Colonic mucosa (tissue), 4 donors: ENCODE measurements at regions not wholly inside any gene's neighbourhood (a gene's known extent, or its start where the extent isn't known, plus 50 kb on each side); places are given as distances from the start of the nearest gene placed in this dataset.
A peak's percentile ranks its signal among the peaks of the same experiment; 100 is the strongest.

Source experiments
- DNase-seq: peaks from one replicate; pipeline ENCODE4 v3.0.0-alpha.2; 2020
- H3K27ac ChIP-seq: fragments of 200-600 bp; one replicate; pipeline ENCODE4 v1.8.0; 2021
- H3K27me3 ChIP-seq: fragments of 200-600 bp; one replicate; pipeline ENCODE4 v1.8.0; 2021
- H3K36me3 ChIP-seq: fragments of 200-600 bp; one replicate; pipeline ENCODE4 v1.8.0; 2021
- H3K4me1 ChIP-seq: fragments of 200-600 bp; one replicate; pipeline ENCODE4 v1.8.0; 2021; ENCODE audit warnings: mild to moderate bottlenecking
- H3K4me3 ChIP-seq: fragments of 200-600 bp; one replicate; pipeline ENCODE4 v1.8.0; 2021
- H3K9ac ChIP-seq, 2 donors: one replicate each; pipeline ENCODE4 v1.7.0; 2013; ENCODE audit warnings: control low read depth in 2 of 2, low read depth in 2 of 2, low read length in 2 of 2
- H3K9me3 ChIP-seq: fragments of 200-600 bp; one replicate; pipeline ENCODE4 v1.8.0; 2021
- intact Hi-C: fragments of 100-400 bp; cut with DNase I; formaldehyde crosslinking; loops from one replicate; pipeline ENCODE4 v1.14.1; 2022
- TF ChIP-seq, protein P1 (sequence below): fragments of 200-600 bp; IDR thresholded peaks from one replicate; pipeline ENCODE4 v1.8.0; 2022; ENCODE audit warnings: antibody characterized with exemption, mild to moderate bottlenecking
- donor health status: healthy.
- donor health status: DM: no; HTN: no; CAD: no.
- donor health status: DM: no; HTN: no; CAD: no.

DNA sequence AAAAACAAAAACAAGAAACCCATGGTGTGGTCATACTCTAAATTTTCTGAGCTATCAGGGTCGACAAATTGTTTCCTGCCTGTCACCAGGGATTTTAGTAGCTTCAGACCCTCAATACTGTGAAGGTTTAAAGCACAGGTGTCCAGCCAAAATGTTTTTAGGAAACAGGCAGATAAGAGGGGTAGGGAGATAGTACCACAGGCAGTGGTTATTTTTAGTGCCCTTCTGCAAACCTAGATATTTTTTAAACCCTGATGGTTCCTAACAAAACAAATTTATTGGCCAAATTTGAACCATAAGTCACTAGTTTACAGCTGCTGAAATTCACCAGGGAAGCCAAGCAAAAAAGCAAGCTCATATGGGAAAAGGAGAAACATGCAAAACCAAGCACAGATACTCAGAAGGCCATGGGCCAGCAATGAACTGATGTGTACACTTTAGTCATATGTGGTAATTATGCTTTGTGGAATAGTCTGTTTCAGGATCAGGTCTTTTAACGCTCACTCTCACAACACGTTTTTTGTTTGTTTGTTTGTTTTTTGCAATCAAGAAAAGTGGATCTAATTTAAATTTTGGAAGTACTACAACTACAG lies 156.8 kb upstream of the STK17B start:
- TF ChIP-seq, protein P1, sequence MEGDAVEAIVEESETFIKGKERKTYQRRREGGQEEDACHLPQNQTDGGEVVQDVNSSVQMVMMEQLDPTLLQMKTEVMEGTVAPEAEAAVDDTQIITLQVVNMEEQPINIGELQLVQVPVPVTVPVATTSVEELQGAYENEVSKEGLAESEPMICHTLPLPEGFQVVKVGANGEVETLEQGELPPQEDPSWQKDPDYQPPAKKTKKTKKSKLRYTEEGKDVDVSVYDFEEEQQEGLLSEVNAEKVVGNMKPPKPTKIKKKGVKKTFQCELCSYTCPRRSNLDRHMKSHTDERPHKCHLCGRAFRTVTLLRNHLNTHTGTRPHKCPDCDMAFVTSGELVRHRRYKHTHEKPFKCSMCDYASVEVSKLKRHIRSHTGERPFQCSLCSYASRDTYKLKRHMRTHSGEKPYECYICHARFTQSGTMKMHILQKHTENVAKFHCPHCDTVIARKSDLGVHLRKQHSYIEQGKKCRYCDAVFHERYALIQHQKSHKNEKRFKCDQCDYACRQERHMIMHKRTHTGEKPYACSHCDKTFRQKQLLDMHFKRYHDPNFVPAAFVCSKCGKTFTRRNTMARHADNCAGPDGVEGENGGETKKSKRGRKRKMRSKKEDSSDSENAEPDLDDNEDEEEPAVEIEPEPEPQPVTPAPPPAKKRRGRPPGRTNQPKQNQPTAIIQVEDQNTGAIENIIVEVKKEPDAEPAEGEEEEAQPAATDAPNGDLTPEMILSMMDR, result no peak
- no peak for DNase-seq
- no peaks in the 10 kb centered on the region for H3K9me3 ChIP-seq
- no peaks in the 10 kb centered on the region for H3K36me3 ChIP-seq
- intact Hi-C loops, result no loop called here
- H3K27me3 ChIP-seq, result no peaks in the 10 kb centered on the region
- no peak overlapping the region for H3K9ac ChIP-seq
- H3K27ac ChIP-seq, result no peak overlapping the region
- H3K4me3 ChIP-seq, result no peak overlapping the region
- no peaks in the 10 kb centered on the region for H3K4me1 ChIP-seq

DNA sequence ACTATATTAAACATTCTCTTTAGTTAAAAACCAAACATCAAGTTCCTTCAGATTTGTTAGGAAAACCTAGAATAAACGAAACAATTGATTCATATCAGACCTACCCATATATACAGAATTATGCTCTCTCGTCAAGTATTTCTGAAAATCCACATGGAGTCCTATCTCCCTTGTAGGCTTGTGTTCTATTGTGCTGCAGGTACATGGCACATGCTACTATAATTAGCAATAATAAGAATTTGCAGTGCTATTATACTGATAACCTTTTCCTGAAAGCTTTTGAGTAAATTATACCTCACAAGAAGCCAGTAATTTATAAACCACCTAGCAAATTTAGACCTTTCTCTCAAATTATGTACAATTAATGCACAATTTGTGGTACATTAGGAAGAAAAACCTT lies 158.6 kb upstream of the STK17B start:
- no peaks in the 10 kb centered on the region for H3K9me3 ChIP-seq
- H3K36me3 ChIP-seq, result no peaks in the 10 kb centered on the region
- TF ChIP-seq, protein P1, result no peak
- H3K4me1 ChIP-seq, result no peaks in the 10 kb centered on the region
- DNase-seq, result no peak
- intact Hi-C loops, result loop anchor here (5.0 kb wide), 1 partner anchor 253 kb away; no protein-coding TSS in a partner anchor
- no peak overlapping the region for H3K27ac ChIP-seq
- H3K4me3 ChIP-seq, result no peak overlapping the region
- no peaks in the 10 kb centered on the region for H3K27me3 ChIP-seq
- no peak overlapping the region for H3K9ac ChIP-seq

DNA sequence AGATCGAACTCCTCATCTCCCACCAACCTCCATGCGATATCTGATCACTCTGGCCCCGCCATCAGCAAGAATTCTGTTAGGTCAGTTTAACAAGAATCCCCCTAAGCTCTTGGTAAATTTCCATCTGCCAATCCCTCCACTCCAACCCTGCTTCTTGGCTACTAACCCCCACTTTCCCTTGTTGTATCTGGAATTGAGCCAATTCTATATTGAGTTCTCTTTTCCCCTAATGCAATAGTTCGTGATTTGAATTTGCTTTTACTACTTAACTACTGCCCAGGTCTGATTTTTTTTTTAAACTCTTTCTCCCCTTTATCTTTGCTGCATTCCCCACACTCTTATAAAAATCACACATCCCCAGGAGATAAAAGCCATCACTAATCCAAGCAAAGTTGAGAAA lies 159.3 kb upstream of the STK17B start:
- H3K36me3 ChIP-seq, result no peaks in the 10 kb centered on the region
- no peaks in the 10 kb centered on the region for H3K27me3 ChIP-seq
- DNase-seq, result no peak
- no peaks in the 10 kb centered on the region for H3K9me3 ChIP-seq
- intact Hi-C loops, result loop anchor here (5.0 kb wide), 1 partner anchor 253 kb away; no protein-coding TSS in a partner anchor
- H3K4me3 ChIP-seq, result no peak overlapping the region
- no peak overlapping the region for H3K9ac ChIP-seq
- H3K27ac ChIP-seq, result no peak overlapping the region
- TF ChIP-seq, protein P1, result no peak
- no peaks in the 10 kb centered on the region for H3K4me1 ChIP-seq

DNA sequence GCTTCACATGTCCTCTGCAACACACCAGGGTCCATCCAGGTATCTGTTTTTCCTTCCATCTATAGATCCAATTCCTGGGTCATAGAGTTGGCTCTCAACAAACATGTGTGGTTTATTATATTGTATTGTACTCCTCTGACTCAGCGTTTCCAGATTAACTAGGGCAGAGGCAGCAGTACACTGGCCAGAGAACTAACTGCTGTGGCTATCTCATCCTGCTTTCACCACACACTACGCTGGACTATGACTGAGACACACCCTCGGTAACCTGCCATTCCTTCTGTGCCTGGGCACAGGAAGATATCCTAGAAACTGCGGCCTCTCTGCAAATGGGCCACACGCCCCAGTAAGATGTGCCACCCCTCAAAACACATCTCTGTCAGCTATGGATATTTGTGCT lies 159.8 kb upstream of the STK17B start:
- H3K4me1 ChIP-seq, result no peaks in the 10 kb centered on the region
- H3K27me3 ChIP-seq, result no peaks in the 10 kb centered on the region
- no peak overlapping the region for H3K4me3 ChIP-seq
- no peaks in the 10 kb centered on the region for H3K9me3 ChIP-seq
- intact Hi-C loops, result loop anchor here (5.0 kb wide), 1 partner anchor 254 kb away; no protein-coding TSS in a partner anchor
- H3K27ac ChIP-seq, result no peak overlapping the region
- H3K36me3 ChIP-seq, result no peaks in the 10 kb centered on the region
- H3K9ac ChIP-seq, result no peak overlapping the region
- DNase-seq, result peak; percentile 39
- TF ChIP-seq, protein P1, result no peak

DNA sequence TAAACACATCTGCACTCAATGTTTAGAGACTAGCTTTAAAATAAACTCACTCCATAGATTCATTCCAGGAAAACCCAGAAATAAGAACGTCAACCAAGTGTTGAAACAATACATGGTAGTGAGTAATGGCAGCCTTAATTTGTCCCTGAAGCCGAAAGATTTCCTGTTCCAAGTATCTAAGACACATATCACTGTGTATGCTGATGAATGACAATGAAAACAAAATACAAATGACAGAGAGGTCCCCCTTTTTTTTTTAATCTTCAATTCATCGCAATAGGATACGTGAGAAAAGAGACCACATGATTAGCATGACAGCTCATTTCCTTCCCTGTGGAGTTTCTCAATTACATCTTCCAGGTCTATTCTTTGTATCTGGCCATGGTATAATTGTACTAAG lies 160.5 kb upstream of the STK17B start:
- DNase-seq, result no peak
- Histone ChIP-seq H3K4me1 (no peaks in the 10 kb centered on the region), H3K9me3 (no peaks in the 10 kb centered on the region), H3K36me3 (no peaks in the 10 kb centered on the region), H3K27me3 (no peaks in the 10 kb centered on the region), H3K4me3 (no peak overlapping the region), H3K27ac (no peak overlapping the region), H3K9ac (no peak overlapping the region)
- TF ChIP-seq, protein P1, result no peak
- intact Hi-C loops, result loop anchor here (5.0 kb wide), 1 partner anchor 255 kb away; no protein-coding TSS in a partner anchor
